GM12865 (cell line): ENCODE measurements at regions not wholly inside any gene's neighbourhood (a gene's known extent, or its start where the extent isn't known, plus 50 kb on each side); places are given as distances from the start of the nearest gene placed in this dataset.

Experiments
- DNase-seq: peaks from one replicate; pipeline ENCODE4 v3.0.0; 2010; ENCODE audit warnings: low read depth
- H3K4me3 ChIP-seq: 2 replicates; pipeline ENCODE4 v1.5.1; 2011; ENCODE audit warnings: mild to moderate bottlenecking, low read depth, low read length, control low read depth
- TF ChIP-seq, protein P1 (sequence below): IDR thresholded peaks from 2 replicates; pipeline ENCODE4 v1.5.1; 2011; ENCODE audit warnings: low read length, control low read depth, low read depth, inconsistent platforms; ENCODE audit not compliant: insufficient read depth; ENCODE audit errors: missing control alignments

DNA sequence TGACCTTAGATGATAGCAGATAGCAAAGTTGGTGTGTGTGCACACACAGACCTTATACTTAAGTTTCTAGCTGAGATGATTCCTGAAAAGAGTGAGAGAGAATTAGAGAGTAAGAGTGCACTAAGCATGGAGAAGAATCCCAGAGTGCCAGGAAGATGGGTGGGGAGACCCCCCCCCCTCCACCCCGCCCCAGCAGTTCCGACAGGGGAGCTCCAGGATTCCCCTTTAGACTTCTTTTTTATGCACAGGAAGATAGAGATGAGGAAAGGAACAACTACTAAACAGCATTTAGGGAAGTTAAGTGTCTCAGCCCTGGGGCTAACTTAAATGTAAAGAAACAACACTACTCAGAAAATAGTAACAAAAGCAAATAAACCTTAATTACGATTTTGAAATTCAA lies 878.0 kb upstream of the GOT2 start:
- no peak overlapping the region for H3K4me3 ChIP-seq

DNA sequence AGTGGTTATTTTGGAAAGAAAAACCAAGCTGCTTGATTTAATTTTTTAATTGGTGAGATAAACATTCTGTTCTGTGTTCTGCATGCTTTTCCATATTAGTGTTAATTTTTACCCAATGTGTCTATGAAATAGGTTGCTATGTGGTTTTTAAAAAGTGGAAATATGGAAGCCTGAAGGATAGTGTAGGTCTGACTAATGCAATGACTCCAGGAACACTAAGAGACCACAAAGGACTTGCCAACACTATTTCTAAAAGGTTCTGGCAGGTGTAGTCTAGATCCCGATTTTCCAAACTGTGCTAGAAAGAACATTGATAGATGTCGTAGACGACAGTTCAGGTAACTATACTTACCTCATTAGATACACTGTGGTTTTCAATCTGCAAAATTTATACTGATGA lies 877.4 kb upstream of the GOT2 start:
- H3K4me3 ChIP-seq: no peak overlapping the region
- DNase-seq: no peak
- TF ChIP-seq, protein P1, sequence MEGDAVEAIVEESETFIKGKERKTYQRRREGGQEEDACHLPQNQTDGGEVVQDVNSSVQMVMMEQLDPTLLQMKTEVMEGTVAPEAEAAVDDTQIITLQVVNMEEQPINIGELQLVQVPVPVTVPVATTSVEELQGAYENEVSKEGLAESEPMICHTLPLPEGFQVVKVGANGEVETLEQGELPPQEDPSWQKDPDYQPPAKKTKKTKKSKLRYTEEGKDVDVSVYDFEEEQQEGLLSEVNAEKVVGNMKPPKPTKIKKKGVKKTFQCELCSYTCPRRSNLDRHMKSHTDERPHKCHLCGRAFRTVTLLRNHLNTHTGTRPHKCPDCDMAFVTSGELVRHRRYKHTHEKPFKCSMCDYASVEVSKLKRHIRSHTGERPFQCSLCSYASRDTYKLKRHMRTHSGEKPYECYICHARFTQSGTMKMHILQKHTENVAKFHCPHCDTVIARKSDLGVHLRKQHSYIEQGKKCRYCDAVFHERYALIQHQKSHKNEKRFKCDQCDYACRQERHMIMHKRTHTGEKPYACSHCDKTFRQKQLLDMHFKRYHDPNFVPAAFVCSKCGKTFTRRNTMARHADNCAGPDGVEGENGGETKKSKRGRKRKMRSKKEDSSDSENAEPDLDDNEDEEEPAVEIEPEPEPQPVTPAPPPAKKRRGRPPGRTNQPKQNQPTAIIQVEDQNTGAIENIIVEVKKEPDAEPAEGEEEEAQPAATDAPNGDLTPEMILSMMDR: no peak

More for the DNA sequence above, 878.0 kb upstream of the GOT2 start:
- TF ChIP-seq, protein P1: no peak
- DNase-seq: no peak

DNA sequence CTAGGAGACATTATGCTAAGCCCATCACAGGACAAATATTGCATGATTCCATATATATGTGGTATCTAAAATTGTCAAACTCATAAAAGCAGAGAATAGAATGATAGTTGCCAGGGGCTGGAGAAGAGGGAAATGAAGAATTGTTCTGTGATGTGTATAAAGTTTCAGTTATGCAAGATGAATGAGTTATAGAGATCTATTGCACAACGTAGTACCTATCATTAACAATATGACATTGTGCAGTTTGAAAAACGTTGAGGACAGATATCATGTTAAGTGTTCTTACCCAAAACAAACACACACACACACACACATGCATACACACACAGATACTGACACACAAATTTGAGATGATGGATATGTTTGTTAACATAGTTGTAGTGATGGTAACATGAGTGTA lies 871.6 kb upstream of the GOT2 start:
- H3K4me3 ChIP-seq: no peak overlapping the region
- TF ChIP-seq, protein P1: no peak
- no peak for DNase-seq

DNA sequence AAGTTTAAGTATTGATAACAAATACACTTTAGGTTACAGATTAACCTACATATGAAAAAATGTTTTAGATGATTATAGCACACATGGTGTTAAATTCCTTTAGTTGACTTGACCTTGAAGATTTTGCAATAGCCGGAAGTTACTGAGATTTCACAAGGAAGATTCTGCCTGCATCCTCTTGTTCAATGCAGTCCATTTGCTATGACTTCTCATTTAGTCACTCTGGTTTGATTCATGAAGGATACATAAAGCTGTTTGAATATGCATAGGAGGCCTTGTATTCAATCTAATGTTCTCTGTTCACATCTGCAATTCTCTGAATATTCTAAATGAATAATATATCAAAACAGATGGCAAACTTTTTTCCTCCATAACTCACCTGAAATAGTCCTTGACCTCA lies 870.2 kb upstream of the GOT2 start:
- DNase-seq: no peak

DNA sequence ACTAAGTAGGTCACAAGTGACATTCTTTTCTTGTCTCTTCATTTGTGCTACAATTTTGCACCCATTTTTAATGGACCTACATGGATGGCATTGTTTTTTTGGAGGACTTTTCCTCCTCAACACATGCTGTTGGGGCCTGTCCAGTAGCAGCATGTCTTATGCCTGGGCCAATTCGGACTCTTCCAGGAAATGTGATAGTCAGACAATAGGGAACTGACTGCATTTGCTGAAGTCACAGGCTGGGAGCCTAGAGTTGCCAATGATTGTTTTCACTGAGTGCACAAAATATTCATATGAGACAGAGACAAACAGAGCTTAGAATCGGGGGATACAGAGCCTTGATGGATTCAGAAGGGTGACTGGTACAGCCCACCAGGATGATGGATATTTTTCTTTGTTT lies 867.3 kb upstream of the GOT2 start:
- DNase-seq: no peak
- no peak overlapping the region for H3K4me3 ChIP-seq
- TF ChIP-seq, protein P1: no peak

More for the DNA sequence above, 870.2 kb upstream of the GOT2 start:
- H3K4me3 ChIP-seq: no peak overlapping the region
- TF ChIP-seq, protein P1: no peak

DNA sequence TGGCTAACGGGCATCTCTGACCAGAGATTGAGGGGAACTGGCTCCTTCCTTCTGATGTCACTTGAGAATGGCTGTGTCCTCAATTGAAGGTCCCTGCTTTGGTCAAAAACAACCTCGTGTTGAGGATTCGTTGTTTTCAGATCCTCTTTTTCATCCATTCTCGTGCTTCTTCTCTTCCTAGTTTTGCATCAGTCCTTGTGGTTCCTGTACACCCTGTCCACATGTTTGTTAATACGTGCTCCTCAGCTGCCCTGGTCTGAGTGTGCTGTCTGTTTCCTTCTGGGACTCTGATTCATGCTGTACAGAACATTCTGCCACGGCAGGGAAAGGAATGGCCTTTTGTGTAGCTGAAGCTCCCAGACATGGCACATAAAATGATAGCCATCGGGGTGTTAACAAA lies 863.2 kb upstream of the GOT2 start:
- DNase-seq: no peak

DNA sequence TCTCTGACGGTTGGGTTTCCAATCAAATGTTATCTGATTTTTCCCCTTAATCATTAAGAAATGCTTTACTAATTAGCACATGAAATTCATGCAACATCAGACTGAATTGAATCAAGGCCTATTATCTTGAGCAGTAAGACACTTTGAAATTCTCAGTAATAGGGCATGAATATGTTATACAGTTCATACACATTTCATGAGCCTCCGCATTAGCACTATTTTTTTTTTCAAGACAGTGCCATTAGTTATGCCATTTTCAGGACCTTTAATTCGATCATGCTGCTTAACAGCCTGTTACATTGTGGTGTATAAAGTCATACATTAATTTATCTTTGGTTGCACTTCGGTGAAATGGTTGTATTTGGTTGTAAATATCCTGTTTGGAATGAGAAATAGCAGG lies 862.6 kb upstream of the GOT2 start:
- no peak for DNase-seq
- TF ChIP-seq, protein P1: no peak
- H3K4me3 ChIP-seq: no peak overlapping the region

More for the DNA sequence above, 863.2 kb upstream of the GOT2 start:
- TF ChIP-seq, protein P1: no peak
- H3K4me3 ChIP-seq: no peak overlapping the region
